ENCODE measurements at regions not wholly inside any gene's neighbourhood (a gene's known extent, or its start where the extent isn't known, plus 50 kb on each side); places are given as distances from the start of the nearest gene placed in this dataset.

DNA sequence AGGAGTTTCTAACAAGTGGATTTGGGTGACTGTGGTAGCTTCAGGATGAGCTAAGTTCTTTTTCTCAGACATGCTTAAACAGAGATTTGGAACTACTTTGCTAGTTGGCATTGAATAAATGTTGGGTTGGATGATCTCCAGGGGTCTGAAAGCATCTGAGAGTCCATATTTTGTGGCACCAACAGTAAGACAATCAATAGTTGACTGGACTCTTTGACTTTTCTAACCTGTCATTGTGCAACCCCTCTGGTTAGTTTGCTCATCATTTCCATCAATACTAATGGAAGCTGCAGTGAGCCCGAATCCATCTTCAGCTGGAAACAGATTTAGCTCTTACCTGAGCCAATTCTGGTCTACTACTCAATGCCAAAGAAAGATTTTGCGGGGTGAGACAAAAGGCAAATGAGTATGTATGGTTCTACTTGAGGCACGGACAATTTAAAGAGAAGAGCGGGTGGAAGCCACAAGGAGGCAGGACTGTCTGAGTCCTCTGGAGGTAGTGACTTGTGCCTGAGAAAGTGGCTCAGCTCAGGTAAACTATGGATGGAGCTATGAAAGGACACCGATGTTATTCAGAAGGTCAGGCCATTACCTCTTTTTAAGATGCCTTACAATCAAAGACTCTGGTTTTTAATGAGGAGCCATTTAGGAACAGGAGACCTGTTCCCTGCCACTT is 118.7 kb downstream of the MID1IP1 start:
- no peak overlapping the region for H2AFZ ChIP-seq (ENCODE audit: low read length)
- H3K4me1 ChIP-seq (ENCODE audit: insufficient read depth, low read length, severe bottlenecking): peaks cover 73% of the 10 kb centered on the region
- H3K4me3 ChIP-seq (ENCODE audit: low read depth, low read length, poor library complexity, severe bottlenecking): no peak overlapping the region
- H3K9me3 ChIP-seq (ENCODE audit: low read length): no peaks in the 10 kb centered on the region
- H3F3A ChIP-seq (ENCODE audit: insufficient read depth, low read length): no peaks in the 10 kb centered on the region
- peak overlapping the region; percentile 79 for H3K27ac ChIP-seq (ENCODE audit: low read depth, low read length, poor library complexity, severe bottlenecking)
- peak overlapping the region; percentile 25; the same call in 1 of the 2 replicates for H3K9ac ChIP-seq (ENCODE audit: low read length)
- H3K4me2 ChIP-seq (ENCODE audit: low read length): no peak overlapping the region
- TF ChIP-seq EZH2 (IDR thresholded peaks at IDR 0.05; ENCODE audit: borderline replicate concordance, low read length): no peak
- TF ChIP-seq, protein P1, sequence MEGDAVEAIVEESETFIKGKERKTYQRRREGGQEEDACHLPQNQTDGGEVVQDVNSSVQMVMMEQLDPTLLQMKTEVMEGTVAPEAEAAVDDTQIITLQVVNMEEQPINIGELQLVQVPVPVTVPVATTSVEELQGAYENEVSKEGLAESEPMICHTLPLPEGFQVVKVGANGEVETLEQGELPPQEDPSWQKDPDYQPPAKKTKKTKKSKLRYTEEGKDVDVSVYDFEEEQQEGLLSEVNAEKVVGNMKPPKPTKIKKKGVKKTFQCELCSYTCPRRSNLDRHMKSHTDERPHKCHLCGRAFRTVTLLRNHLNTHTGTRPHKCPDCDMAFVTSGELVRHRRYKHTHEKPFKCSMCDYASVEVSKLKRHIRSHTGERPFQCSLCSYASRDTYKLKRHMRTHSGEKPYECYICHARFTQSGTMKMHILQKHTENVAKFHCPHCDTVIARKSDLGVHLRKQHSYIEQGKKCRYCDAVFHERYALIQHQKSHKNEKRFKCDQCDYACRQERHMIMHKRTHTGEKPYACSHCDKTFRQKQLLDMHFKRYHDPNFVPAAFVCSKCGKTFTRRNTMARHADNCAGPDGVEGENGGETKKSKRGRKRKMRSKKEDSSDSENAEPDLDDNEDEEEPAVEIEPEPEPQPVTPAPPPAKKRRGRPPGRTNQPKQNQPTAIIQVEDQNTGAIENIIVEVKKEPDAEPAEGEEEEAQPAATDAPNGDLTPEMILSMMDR (IDR thresholded peaks at IDR 0.05; ENCODE audit: low read length): no peak
- H4K20me1 ChIP-seq (ENCODE audit: insufficient read depth, low read length): no peaks in the 10 kb centered on the region
- H3K36me3 ChIP-seq (ENCODE audit: insufficient read depth, low read length): no peaks in the 10 kb centered on the region
- H3K79me2 ChIP-seq (ENCODE audit: insufficient read depth, low read length): no peaks in the 10 kb centered on the region
- no peaks in the 10 kb centered on the region for H3K27me3 ChIP-seq (ENCODE audit: insufficient read depth, low read length)
- H3K9me2 ChIP-seq (ENCODE audit: low read depth, low read length): no peaks in the 10 kb centered on the region

DNA sequence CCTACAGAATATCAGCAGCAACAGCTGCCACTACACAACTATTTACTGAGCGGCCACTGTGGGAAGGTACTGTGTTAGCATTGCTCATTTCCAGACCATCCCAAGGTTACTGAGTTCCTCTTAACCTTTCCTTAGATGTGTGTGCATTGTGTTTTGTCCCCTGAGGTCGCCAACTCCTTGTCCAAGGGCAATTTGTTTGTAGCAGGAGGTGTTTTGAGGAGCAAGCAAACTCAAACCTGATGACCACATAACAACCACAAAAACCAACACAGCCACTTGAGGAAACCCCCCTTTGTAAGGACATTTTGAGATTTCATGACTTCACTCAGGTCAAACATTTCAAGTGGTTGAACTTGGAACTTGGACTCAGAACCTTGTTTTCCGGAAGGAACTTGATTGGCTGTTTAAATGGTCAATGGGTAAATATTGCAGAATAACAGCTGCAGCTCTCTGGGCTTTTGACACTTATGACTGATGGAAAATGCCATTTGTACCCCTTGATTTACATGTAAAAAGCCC is 122.3 kb downstream of the MID1IP1 start:
- Histone ChIP-seq H2AFZ (ENCODE audit: low read length) (0 out of 2 replicates have a peak overlapping the region, but pooled peaks have one; percentile 47), H3K9me2 (ENCODE audit: low read depth, low read length) (no peaks in the 10 kb centered on the region), H3K4me2 (ENCODE audit: low read length) (no peak overlapping the region), H3K27ac (ENCODE audit: low read depth, low read length, poor library complexity, severe bottlenecking) (peak overlapping the region; percentile 55), H3K9me3 (ENCODE audit: low read length) (no peaks in the 10 kb centered on the region), H3K36me3 (ENCODE audit: insufficient read depth, low read length) (no peaks in the 10 kb centered on the region), H3K9ac (ENCODE audit: low read length) (no peak overlapping the region), H3K4me3 (ENCODE audit: low read depth, low read length, poor library complexity, severe bottlenecking) (no peak overlapping the region), H3K79me2 (ENCODE audit: insufficient read depth, low read length) (no peaks in the 10 kb centered on the region), H3K4me1 (ENCODE audit: insufficient read depth, low read length, severe bottlenecking) (peaks cover 45% of the 10 kb centered on the region), H4K20me1 (ENCODE audit: insufficient read depth, low read length) (no peaks in the 10 kb centered on the region), H3K27me3 (ENCODE audit: insufficient read depth, low read length) (no peaks in the 10 kb centered on the region), H3F3A (ENCODE audit: insufficient read depth, low read length) (no peaks in the 10 kb centered on the region)
- TF ChIP-seq, protein P1 (IDR thresholded peaks at IDR 0.05; ENCODE audit: low read length): no peak
- TF ChIP-seq EZH2 (IDR thresholded peaks at IDR 0.05; ENCODE audit: borderline replicate concordance, low read length): no peak

DNA sequence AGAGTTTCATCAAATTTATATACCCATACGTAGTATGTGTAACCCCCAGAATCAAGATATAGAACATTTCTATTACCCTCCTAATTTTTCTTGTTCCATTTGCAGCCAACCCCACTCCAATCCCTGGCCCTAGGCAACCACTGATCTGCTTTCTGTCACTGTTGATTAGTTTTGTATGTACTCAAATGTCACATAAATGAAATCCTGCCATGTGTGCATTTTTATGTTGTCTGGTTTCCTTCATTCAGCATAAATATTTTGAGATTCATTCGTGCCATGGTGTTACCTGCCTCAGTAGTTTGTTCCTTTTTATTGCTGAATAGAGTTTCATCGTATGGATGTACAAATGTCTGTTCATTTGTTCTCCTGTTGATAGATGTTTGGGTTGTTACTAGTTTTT is 126.3 kb downstream of the MID1IP1 start:
- no peak overlapping the region for H3K9ac ChIP-seq (ENCODE audit: low read length)
- no peaks in the 10 kb centered on the region for H3K9me3 ChIP-seq (ENCODE audit: low read length)
- H4K20me1 ChIP-seq (ENCODE audit: insufficient read depth, low read length): no peaks in the 10 kb centered on the region
- H3F3A ChIP-seq (ENCODE audit: insufficient read depth, low read length): no peaks in the 10 kb centered on the region
- H3K79me2 ChIP-seq (ENCODE audit: insufficient read depth, low read length): no peaks in the 10 kb centered on the region
- H3K27ac ChIP-seq (ENCODE audit: low read depth, low read length, poor library complexity, severe bottlenecking): no peak overlapping the region
- no peak overlapping the region for H3K4me3 ChIP-seq (ENCODE audit: low read depth, low read length, poor library complexity, severe bottlenecking)
- no peaks in the 10 kb centered on the region for H3K27me3 ChIP-seq (ENCODE audit: insufficient read depth, low read length)
- H3K4me1 ChIP-seq (ENCODE audit: insufficient read depth, low read length, severe bottlenecking): peaks cover 34% of the 10 kb centered on the region
- no peaks in the 10 kb centered on the region for H3K36me3 ChIP-seq (ENCODE audit: insufficient read depth, low read length)
- no peak overlapping the region for H2AFZ ChIP-seq (ENCODE audit: low read length)
- TF ChIP-seq, protein P1 (IDR thresholded peaks at IDR 0.05; ENCODE audit: low read length): no peak
- TF ChIP-seq EZH2 (IDR thresholded peaks at IDR 0.05; ENCODE audit: borderline replicate concordance, low read length): no peak
- H3K4me2 ChIP-seq (ENCODE audit: low read length): no peak overlapping the region
- no peaks in the 10 kb centered on the region for H3K9me2 ChIP-seq (ENCODE audit: low read depth, low read length)
